ENCODE measurements at regions not wholly inside any gene's neighbourhood (a gene's known extent, or its start where the extent isn't known, plus 50 kb on each side); places are given as distances from the start of the nearest gene placed in this dataset.

DNA sequence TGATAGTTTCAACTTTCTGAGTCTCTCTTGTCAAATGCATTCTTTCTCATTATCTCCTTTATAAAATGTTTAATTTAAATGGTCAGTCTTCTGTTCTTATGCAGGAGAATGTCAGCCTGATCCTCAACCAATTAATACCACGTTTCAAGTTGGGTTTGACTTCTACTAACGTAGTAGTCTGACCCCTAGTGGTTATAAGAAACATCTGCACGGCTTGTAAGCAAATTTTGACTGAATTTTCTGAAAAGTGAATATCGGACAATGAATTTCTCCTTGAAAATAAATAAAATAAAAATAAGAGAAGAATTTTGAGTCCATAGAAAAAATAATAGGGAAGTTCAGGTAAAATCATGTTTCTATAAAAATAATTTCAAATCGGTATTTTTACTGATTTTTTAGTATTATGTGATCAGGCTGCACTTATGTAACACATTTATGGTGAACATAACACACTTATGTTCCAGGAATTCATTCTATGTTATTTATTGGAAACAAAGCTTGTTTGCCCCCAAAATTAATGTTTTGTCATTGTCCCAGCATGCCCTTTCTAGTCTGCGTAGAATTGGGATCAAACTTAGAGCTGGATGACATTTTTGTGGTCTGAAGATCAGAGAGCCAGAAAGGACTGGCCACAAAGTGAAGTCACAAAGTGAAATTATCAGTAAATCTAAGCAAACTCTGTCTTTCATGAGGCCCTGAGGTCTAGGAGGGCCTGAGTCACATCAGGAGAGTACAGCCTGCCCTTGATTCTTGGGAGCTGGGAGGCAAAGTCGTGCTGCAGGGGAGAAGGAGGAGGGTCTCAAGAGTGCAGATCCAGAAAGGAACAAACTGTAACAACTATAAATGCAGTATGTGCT is 101.2 kb upstream of the STXBP6 start:
- no peak for DNase-seq (ENCODE audit: low read depth)

DNA sequence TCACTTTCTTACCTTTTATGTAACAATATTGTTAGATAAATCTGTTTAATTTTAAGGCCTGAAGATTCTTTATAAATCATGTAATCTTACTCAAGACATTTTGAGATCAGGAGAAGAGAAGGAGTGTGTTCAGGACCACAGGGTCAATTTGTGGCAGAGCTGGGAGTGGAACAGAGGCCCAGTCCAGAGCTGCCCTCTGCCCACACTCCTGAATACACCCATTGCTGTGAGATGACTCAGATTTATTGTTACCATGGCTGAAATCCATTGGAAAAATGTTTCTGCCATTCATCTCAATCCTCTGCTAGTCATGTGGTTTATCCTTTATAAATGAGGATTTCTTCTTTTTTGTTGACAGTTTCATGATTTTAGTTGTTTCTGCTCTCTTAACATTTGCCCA is 100.5 kb upstream of the STXBP6 start:
- no peak for DNase-seq (ENCODE audit: low read depth)

GRCh38 chr14:25140411-25140810 is 90.5 kb upstream of the STXBP6 start:
- DNase-seq (ENCODE audit: low read depth): no peak

DNA sequence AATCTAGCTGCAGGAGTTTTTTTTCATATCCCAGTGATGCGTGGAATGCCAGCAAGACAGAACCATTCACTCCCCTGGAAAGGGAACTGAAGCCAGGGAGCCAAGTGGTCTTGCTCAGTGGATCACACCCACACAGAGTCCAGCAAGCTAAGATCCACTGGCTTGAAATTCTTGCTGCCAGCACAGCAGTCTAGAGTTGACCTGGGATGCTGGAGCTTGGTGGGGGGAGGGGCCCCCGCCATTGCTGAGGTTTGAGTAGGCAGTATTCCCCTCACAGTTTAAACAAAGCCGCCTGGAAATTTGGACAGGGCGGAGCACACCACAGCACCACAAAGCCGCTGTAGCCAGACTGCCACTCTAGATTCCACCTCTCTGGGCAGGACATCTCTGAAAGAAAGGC is 86.9 kb upstream of the STXBP6 start:
- DNase-seq (ENCODE audit: low read depth): no peak

DNA sequence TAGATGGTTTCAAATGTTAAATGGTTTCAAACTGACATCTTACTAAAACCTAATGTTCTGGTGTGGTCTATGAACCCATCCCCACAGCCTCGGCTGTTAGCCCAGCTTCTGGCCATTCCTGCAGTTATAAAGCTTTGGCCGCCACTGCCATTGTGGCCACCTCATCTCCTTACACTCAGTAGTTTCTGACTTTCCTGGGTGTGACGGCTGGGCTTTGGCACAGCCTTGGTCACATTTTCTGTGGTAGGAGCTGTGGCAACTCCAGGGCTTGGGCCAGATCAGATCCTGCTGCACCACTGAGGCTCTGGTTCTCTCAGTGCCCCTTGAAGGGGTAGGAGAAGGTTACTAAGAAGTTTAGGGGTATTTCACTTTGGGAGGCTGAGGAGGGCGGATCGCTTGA is 84.2 kb upstream of the STXBP6 start:
- no peak for DNase-seq (ENCODE audit: low read depth)

DNA sequence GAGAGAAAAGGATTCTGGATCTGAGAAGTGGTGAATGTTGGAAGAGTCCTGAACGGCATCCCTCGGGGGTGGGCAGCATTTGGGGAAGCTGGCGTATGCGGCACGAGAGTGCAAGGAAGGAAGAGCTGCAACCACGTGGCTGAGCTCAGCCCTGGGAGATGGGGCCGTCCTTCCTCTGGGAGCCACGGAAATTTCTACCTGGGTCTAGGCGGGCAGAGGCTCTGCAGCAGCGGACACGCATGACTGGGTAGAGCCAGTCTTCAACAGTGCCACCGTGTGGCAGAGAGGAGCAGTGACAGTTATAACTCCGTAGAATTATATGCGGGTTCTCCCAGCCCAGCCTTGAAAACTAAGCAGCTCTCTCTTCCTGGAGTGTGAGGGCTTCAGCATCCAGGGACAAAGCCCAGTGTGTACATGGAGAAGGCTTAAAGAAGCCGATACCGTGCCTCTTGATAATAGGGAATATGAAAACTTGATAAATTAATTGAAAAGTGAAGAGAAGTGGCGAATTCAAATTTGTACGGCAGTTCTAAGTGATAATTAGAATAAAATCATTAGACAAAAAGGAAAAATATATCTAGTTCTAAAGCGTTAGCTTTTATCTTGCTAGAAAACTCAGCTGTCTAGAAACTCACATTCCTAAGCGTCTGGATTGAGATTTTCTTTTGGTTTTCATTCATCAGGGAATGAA is 82.9 kb upstream of the STXBP6 start:
- DNase-seq (ENCODE audit: low read depth): peak; percentile 1

GRCh38 chr14:25132094-25132493 is 82.1 kb upstream of the STXBP6 start:
- no peak for DNase-seq (ENCODE audit: low read depth)

GRCh38 chr14:25122843-25123242 is 72.9 kb upstream of the STXBP6 start:
- no peak for DNase-seq (ENCODE audit: low read depth)

DNA sequence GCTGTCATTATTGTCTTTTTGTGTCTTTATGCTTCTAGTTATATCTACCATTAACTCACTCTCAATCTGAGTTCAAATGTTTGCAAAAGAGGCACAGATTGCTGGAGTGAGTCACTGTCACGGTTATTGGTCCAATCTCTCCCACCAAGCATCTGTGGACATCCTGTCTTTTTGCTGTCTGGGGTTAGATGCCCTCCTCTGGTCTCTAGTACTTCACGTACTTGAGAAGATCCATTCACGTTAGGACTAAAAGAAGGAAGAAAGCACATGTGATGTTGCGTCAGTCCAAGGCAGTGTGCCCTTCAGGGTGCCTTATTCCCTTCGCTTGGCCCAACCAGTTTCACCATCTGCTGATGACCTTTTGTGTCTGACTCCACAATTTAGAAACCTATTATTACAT is 72.3 kb upstream of the STXBP6 start:
- DNase-seq (ENCODE audit: low read depth): no peak

- no peak for DNase-seq (ENCODE audit: low read depth)
Observed at GRCh38 chr14:25121337-25122129, 71.6 kb upstream of the STXBP6 start.

DNA sequence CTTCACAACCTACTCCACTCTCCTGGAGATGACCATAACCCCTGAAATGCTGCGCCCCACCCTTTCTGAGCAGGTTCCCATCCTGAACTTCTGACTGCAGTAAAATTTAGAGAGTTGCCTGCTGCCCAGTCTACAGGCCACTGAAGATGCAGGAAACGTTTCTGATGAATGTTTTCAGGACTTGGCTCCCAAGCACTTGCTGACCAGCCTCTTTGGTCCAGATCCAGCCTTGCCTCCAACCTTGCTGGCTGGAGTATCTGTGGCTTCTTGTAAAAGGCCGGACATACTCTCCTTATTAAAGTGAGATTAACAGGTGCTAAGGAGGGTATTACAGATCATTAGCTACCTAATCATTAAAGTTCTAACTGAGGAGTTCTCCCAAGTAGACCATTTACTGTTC is 70.3 kb upstream of the STXBP6 start:
- DNase-seq (ENCODE audit: low read depth): no peak

DNA sequence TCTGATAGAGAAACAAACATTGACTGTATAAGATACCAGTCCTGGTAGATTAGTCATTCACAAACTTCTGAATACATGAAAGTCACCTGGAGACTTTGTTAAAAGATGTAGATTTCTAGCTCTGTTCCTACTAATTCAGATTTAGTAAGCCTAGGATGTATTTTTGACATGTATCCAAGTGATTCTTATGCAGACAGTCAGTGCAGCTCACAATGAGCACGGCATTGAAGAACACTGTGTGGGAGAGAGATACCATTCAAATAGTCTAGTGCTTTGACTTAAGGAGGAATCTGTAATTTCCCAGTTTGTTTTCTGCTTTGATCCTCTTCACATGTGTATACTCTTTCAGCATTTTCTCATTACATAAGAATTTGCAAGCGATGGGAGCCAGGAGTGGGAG is 68.7 kb upstream of the STXBP6 start:
- DNase-seq (ENCODE audit: low read depth): no peak

- no peak for DNase-seq (ENCODE audit: low read depth)
Observed at GRCh38 chr14:25117342-25117741, 67.4 kb upstream of the STXBP6 start.

DNA sequence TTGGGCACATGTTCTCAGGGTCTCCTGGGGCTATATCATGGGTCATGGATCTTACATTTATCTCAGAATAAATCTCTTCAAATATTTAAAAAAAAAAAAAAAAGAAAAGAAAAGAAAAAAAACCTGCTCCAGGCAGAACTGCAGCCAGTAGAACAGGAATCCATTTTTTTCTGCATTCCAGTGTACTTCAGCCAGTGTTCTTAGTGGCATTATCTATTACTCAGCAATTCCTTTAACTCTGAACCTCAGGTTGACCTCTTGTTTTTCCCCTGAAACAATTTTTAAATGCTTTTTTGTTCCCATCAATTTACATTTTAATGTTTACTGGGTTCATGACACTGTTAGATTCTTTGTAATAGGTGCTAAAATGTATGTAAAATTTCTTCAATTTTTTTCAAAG is 66.7 kb upstream of the STXBP6 start:
- no peak for DNase-seq (ENCODE audit: low read depth)

DNA sequence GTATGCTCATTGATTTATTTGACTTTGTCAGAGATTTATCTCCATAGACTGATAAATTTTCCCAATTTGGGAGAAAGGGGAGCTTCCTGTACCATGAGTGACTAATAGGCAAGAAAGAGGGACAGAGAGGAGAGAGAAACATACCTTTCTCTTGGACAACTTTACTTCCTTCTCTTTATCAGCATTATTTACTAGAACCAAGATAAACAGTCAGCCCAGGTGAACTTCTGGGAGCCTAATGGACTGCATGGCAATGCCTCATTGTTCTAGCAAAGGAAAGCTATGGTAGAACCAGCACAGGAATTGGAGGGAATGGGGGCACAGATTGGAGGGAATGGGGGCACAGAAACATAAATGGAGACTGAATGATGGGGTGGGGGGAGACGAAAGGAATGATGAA is 63.4 kb upstream of the STXBP6 start:
- no peak for DNase-seq (ENCODE audit: low read depth)

DNA sequence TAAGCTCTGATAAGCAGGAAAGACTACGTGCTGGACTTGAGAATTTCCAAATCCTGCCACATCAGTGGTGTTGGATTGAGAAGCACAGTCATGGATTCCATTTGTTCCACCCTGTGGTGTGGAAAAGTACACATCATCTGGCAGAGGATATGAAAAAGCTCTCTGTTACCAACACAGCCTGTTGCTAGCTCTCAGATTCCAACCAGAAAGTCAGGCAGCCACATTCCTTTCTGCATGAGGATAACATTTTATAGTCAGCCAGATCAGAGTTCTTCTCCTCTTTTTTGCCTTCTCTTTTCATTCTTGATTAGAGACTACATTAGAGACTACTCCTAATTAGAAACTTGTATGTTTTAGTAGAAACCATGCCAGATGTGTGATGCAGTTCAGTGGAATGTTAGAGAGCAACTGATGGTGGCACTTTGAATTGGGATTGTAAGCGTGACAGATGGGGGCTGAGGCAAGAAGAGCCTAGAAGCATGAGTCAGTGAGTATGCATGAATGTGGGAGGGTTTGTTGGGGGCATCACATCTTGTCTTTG is 61.2 kb upstream of the STXBP6 start:
- DNase-seq (ENCODE audit: low read depth): no peak

DNA sequence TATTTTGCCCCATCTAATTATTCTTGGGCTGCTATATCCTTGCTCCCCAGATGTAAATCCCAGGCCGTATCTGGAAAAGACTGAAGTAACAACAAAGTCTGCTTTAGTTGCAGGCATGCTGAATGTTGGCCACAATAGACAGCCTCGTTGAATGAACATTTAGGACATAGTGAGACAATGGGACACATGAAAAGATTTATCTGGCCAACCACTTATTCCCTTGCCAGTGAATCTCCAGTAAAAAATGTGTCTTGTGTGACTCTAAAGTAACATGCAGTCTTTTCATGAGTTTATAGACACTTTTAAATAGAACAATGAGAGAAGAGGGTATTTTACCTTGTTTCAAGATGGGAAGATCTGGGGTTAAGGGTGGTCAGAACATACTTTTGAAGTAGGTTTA is 60.2 kb upstream of the STXBP6 start:
- no peak for DNase-seq (ENCODE audit: low read depth)

GRCh38 chr14:25108959-25109358 is 59.0 kb upstream of the STXBP6 start:
- DNase-seq (ENCODE audit: low read depth): no peak

GRCh38 chr14:25108291-25108690 is 58.3 kb upstream of the STXBP6 start:
- DNase-seq (ENCODE audit: low read depth): no peak

- DNase-seq (ENCODE audit: low read depth): no peak
Observed at GRCh38 chr14:25103820-25104219, 53.9 kb upstream of the STXBP6 start.

DNA sequence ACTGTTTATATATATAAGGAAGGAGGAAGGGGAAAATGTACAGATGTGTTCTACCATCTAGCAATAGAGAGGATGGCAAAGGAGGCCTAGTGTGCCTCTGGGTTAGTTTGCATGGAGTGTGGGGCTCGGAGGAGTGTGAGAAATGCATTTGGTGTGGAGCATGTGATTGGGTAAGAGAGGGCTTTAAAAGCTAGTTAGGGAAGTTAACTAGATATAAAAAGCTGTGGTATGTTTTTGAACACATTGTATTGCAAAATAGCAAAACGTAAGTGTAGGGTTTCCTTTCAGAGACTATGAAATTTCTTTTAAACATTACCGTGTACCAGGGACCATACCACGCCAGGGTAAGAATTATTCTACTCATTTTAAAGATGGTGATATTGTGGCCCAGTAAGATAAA is 53.3 kb upstream of the STXBP6 start:
- no peak for DNase-seq (ENCODE audit: low read depth)

DNA sequence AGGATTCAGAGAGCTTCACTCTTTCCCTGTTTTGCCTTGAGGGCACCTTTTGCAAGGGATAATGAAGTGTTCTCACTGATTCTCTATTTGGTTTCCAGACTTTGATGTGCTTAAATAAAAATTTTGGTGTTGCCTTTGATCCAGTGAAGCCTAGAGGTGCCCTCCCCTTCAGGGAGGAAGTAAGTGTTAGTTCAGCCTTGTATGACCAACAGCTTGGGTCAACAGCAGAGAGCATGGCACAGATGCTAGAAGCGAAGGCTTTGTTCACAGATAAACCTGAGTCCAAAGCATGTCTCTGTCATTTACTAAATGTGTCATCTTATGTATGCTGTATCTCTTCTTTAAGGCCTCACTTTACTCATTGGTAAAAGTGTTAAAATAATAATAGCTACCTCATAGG is 52.8 kb upstream of the STXBP6 start:
- no peak for DNase-seq (ENCODE audit: low read depth)

- no peak for DNase-seq (ENCODE audit: low read depth)
Observed at GRCh38 chr14:25101276-25101675, 51.3 kb upstream of the STXBP6 start.

Data from stimulated activated CD4-positive, alpha-beta T cell treated with anti-CD3 and anti-CD28 coated beads, Interleukin-2, amount 100 ng/mL, for 4 hours (primary cell).